CD4-positive, alpha-beta T cell (primary cell): ENCODE measurements at regions not wholly inside any gene's neighbourhood (a gene's known extent, or its start where the extent isn't known, plus 50 kb on each side); places are given as distances from the start of the nearest gene placed in this dataset.

Experiments
- ATAC-seq: fragments of 200-7000 bp; cut with Tn5 transposase; one replicate; pipeline ENCODE4 v1.10.0; 2022; ENCODE audit warnings: mild to moderate bottlenecking; ENCODE audit not compliant: poor library complexity
- CTCF ChIA-PET: fragments of 350-600 bp; sonication (Branson Sonifier 250); formaldehyde crosslinking; loops from one replicate; lab custom pipeline; 2021; ENCODE audit warnings: antibody characterized with exemption, inconsistent platforms; lab: Charles Lee
- POLR2A ChIA-PET: fragments of 350-600 bp; sonication (Branson Sonifier 250); formaldehyde crosslinking; loops from one replicate; lab custom pipeline; 2021; ENCODE audit warnings: antibody characterized with exemption, inconsistent platforms; lab: Charles Lee
- DNase-seq, 14 experiments: peaks; one replicate each; pipeline ENCODE4 v3.0.0-alpha.2; 2013 to 2020; ENCODE audit warnings: mixed read lengths in 2 of 14
- H3K27ac ChIP-seq, 2 donors: one replicate each; pipeline versions ENCODE4 v1.5.1 to v1.7.0; 2013; ENCODE audit warnings: low read length in 2 of 2, low read depth in 1 of 2, mild to moderate bottlenecking in 1 of 2
- H3K27me3 ChIP-seq, 2 experiments: 1 replicate in 1 of 2; 2 replicates in 1 of 2; pipeline versions ENCODE4 v1.6.1 to v1.7.0; 2013; ENCODE audit warnings: low read length in 2 of 2, control low read depth in 1 of 2, mild to moderate bottlenecking in 1 of 2, moderate library complexity in 1 of 2; ENCODE audit not compliant: insufficient read depth in 2 of 2, control insufficient read depth in 1 of 2
- H3K36me3 ChIP-seq: one replicate; pipeline ENCODE4 v1.6.1; 2013; ENCODE audit warnings: low read length, control low read depth; ENCODE audit not compliant: insufficient read depth
- H3K4me1 ChIP-seq: one replicate; pipeline ENCODE4 v1.6.1; 2013; ENCODE audit warnings: low read length, control low read depth; ENCODE audit not compliant: insufficient read depth
- H3K4me3 ChIP-seq: one replicate; pipeline ENCODE4 v1.5.1; 2013; ENCODE audit warnings: mild to moderate bottlenecking, low read length, moderate library complexity
- H3K9me3 ChIP-seq, 2 experiments: 1 replicate in 1 of 2; 2 replicates in 1 of 2; pipeline versions ENCODE4 v1.6.1 to v1.7.0; 2013; ENCODE audit warnings: low read length in 2 of 2, mild to moderate bottlenecking in 2 of 2, control low read depth in 1 of 2, moderate library complexity in 1 of 2; ENCODE audit not compliant: control insufficient read depth in 1 of 2, insufficient read depth in 1 of 2
- H3K27ac Mint-ChIP-seq: one replicate; pipeline ENCODE4 v1.8.0; 2020; ENCODE audit warnings: mixed read lengths
- H3K27me3 Mint-ChIP-seq: one replicate; pipeline ENCODE4 v1.8.0; 2021; ENCODE audit warnings: mixed read lengths
- H3K36me3 Mint-ChIP-seq: one replicate; pipeline ENCODE4 v1.8.0; 2021; ENCODE audit warnings: low read depth, mixed read lengths
- H3K4me1 Mint-ChIP-seq: one replicate; pipeline ENCODE4 v1.8.0; 2021; ENCODE audit warnings: low read depth, mixed read lengths
- H3K4me3 Mint-ChIP-seq: one replicate; pipeline ENCODE4 v1.8.0; 2020; ENCODE audit warnings: mild to moderate bottlenecking, mixed read lengths
- H3K9me3 Mint-ChIP-seq: one replicate; pipeline ENCODE4 v1.8.0; 2020; ENCODE audit warnings: mixed read lengths
- CTCF ChIP-seq: fragments of 200-600 bp; IDR thresholded peaks from one replicate; pipeline ENCODE4 v1.8.0; 2022; ENCODE audit warnings: antibody characterized with exemption, mild to moderate bottlenecking
- intact Hi-C, 2 experiments: fragments of 100-400 bp; cut with DNase I in 1 of 2; cut with micrococcal nuclease in 1 of 2; formaldehyde crosslinking; loops; one replicate each; pipeline versions ENCODE4 v1.15.1 to v1.9.0; 2023 to 2025; cut with DNase I, micrococcal nuclease

DNA sequence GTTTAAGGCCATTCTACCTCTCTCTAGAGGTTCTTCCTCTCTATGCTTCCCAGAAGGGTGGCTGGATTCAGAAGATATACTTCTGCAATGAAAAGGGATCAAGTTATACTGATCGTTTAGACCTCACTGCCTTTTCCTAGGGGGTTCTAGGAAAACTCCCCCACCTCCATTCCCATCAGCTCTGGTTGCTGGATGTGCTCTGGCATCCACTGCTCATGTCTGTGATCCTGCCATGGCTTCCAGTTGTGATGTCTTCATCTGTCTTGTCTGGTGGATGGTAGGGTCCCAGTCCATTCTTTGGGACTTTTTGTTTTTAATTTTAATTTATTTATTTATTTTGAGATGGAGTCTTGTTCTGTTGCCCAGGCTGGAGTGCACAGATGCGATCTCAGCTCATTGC, 118.4 kb downstream of the BTBD3 start:
- Histone ChIP-seq H3K27me3 (no peaks in the 10 kb centered on the region), H3K4me1 (no peaks in the 10 kb centered on the region), H3K9me3 (peaks cover 0 to 8% of the 10 kb centered on the region in 2 experiments), H3K27ac (no peak overlapping the region), H3K4me3 (no peak overlapping the region), H3K36me3 (no peaks in the 10 kb centered on the region)
- H3K4me1 Mint-ChIP-seq = no peaks in the 10 kb centered on the region
- intact Hi-C loops = no loop called here
- H3K36me3 Mint-ChIP-seq = no peaks in the 10 kb centered on the region
- ATAC-seq = no peak
- POLR2A ChIA-PET = no interaction called here
- CTCF ChIA-PET = no interaction called here
- no peak overlapping the region for H3K27ac Mint-ChIP-seq
- no peaks in the 10 kb centered on the region for H3K9me3 Mint-ChIP-seq
- no peak for TF ChIP-seq CTCF
- H3K27me3 Mint-ChIP-seq = no peaks in the 10 kb centered on the region
- no peak overlapping the region for H3K4me3 Mint-ChIP-seq
- DNase-seq = no peak

- intact Hi-C loops = no loop called here
- Histone ChIP-seq H3K4me1 (no peaks in the 10 kb centered on the region), H3K4me3 (no peak overlapping the region), H3K27ac (no peak overlapping the region), H3K9me3 (peaks cover 0 to 8% of the 10 kb centered on the region in 2 experiments), H3K27me3 (no peaks in the 10 kb centered on the region), H3K36me3 (no peaks in the 10 kb centered on the region)
- Mint-ChIP-seq H3K27me3 (no peaks in the 10 kb centered on the region), H3K4me3 (no peak overlapping the region), H3K9me3 (no peaks in the 10 kb centered on the region), H3K36me3 (no peaks in the 10 kb centered on the region), H3K27ac (no peak overlapping the region), H3K4me1 (no peaks in the 10 kb centered on the region)
- DNase-seq = no peak
- ATAC-seq = no peak
- TF ChIP-seq CTCF = no peak
- ChIA-PET CTCF (no interaction called here), POLR2A (no interaction called here)
These were observed 119.8 kb downstream of the BTBD3 start for GRCh38 chr20:12037521-12037920.

DNA sequence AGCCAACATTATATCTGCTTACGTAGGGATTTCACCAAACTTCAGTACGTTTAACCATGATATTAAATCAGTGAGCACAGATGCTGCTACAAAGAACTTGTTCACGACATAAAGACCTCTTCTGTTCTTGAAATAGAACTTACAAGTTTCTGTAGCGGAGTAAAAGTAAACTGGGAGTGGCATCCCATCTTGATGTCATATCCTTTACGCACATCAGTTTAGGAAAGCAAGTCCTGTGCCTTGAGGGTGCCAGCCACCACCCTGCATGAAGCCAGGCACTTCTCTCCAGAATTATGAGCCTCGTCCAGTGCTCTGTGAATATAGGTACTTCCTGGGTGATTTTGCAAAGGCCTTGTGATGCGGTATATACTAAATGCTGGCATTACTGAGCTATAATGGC, 122.6 kb downstream of the BTBD3 start:
- CTCF ChIA-PET = no interaction called here

More for the DNA sequence above, 122.6 kb downstream of the BTBD3 start:
- no peak overlapping the region for H3K27ac Mint-ChIP-seq
- TF ChIP-seq CTCF = no peak
- no peaks in the 10 kb centered on the region for H3K36me3 Mint-ChIP-seq
- no peaks in the 10 kb centered on the region for H3K36me3 ChIP-seq
- no peak overlapping the region for H3K4me3 ChIP-seq
- no peaks in the 10 kb centered on the region for H3K4me1 Mint-ChIP-seq
- POLR2A ChIA-PET = no interaction called here
- no peaks in the 10 kb centered on the region for H3K9me3 Mint-ChIP-seq
- H3K27me3 Mint-ChIP-seq = no peaks in the 10 kb centered on the region
- intact Hi-C loops = no loop called here
- no peaks in the 10 kb centered on the region for H3K27me3 ChIP-seq
- H3K27ac ChIP-seq = no peak overlapping the region
- ATAC-seq = no peak
- H3K4me1 ChIP-seq = no peaks in the 10 kb centered on the region
- H3K9me3 ChIP-seq = peaks cover 0 to 8% of the 10 kb centered on the region in 2 experiments
- H3K4me3 Mint-ChIP-seq = no peak overlapping the region
- DNase-seq = no peak
